Putamen (tissue), 1 donor: ENCODE measurements at regions not wholly inside any gene's neighbourhood (a gene's known extent, or its start where the extent isn't known, plus 50 kb on each side); places are given as distances from the start of the nearest gene placed in this dataset.
A peak's percentile ranks its signal among the peaks of the same experiment; 100 is the strongest.

Source experiments
- DNase-seq: peaks from one replicate; pipeline ENCODE4 v3.0.0-alpha.2; 2016; ENCODE audit warnings: low spot score

GRCh38 chr10:107706096-107706725 lies 541.7 kb upstream of the SORCS1 start:
- DNase-seq, result no peak

GRCh38 chr10:107701943-107702342 lies 537.4 kb upstream of the SORCS1 start:
- DNase-seq, result no peak

GRCh38 chr10:107692072-107692471 lies 527.6 kb upstream of the SORCS1 start:
- DNase-seq, result no peak

GRCh38 chr10:107689323-107689722 lies 524.8 kb upstream of the SORCS1 start:
- DNase-seq, result no peak

GRCh38 chr10:107687701-107688100 lies 523.2 kb upstream of the SORCS1 start:
- no peak for DNase-seq

GRCh38 chr10:107686095-107686494 lies 521.6 kb upstream of the SORCS1 start:
- peak; percentile 5 for DNase-seq

- no peak for DNase-seq
These were observed 507.5 kb upstream of the SORCS1 start for GRCh38 chr10:107671960-107672359.

GRCh38 chr10:107666214-107666613 lies 501.7 kb upstream of the SORCS1 start:
- DNase-seq, result no peak

GRCh38 chr10:107665459-107665858 lies 501.0 kb upstream of the SORCS1 start:
- DNase-seq, result no peak

- DNase-seq, result no peak
These were observed 493.3 kb upstream of the SORCS1 start for GRCh38 chr10:107657851-107658250.

GRCh38 chr10:107656932-107657331 lies 492.4 kb upstream of the SORCS1 start:
- no peak for DNase-seq

- DNase-seq, result no peak
These were observed 489.4 kb upstream of the SORCS1 start for GRCh38 chr10:107653832-107654287.

- DNase-seq, result no peak
These were observed 486.4 kb upstream of the SORCS1 start for GRCh38 chr10:107650939-107651338.

- no peak for DNase-seq
These were observed 484.7 kb upstream of the SORCS1 start for GRCh38 chr10:107649249-107649648.

- no peak for DNase-seq
These were observed 483.0 kb upstream of the SORCS1 start for GRCh38 chr10:107647462-107647861.

- no peak for DNase-seq
These were observed 467.4 kb upstream of the SORCS1 start for GRCh38 chr10:107631876-107632275.

GRCh38 chr10:107626862-107627261 lies 462.4 kb upstream of the SORCS1 start:
- DNase-seq, result no peak

- no peak for DNase-seq
These were observed 458.8 kb upstream of the SORCS1 start for GRCh38 chr10:107623292-107623691.

- DNase-seq, result no peak
These were observed 454.6 kb upstream of the SORCS1 start for GRCh38 chr10:107619139-107619538.

- DNase-seq, result no peak
These were observed 454.0 kb upstream of the SORCS1 start for GRCh38 chr10:107618504-107618994.

- DNase-seq, result no peak
These were observed 452.2 kb upstream of the SORCS1 start for GRCh38 chr10:107616463-107617410.

GRCh38 chr10:107616031-107616430 lies 451.5 kb upstream of the SORCS1 start:
- no peak for DNase-seq
